Activated B cell treated with CpG ODN at 0.5 μM for 24 hours (primary cell): ENCODE measurements at regions not wholly inside any gene's neighbourhood (a gene's known extent, or its start where the extent isn't known, plus 50 kb on each side); places are given as distances from the start of the nearest gene placed in this dataset.

Experiments
- ATAC-seq: fragments of 200-7000 bp; cut with Tn5 transposase; one replicate; pipeline ENCODE4 v1.10.0; 2021; ENCODE audit warnings: low read depth, mild to moderate bottlenecking, moderate library complexity
- CTCF ChIA-PET: fragments of 350-600 bp; sonication (Branson Sonifier 250); formaldehyde crosslinking; loops from one replicate; lab custom pipeline; 2021; ENCODE audit warnings: antibody characterized with exemption; lab: Charles Lee
- POLR2A ChIA-PET: fragments of 350-600 bp; sonication (Branson Sonifier 250); formaldehyde crosslinking; loops from one replicate; lab custom pipeline; 2021; ENCODE audit warnings: antibody characterized with exemption; lab: Charles Lee
- DNase-seq: peaks from one replicate; pipeline ENCODE4 v3.0.0; 2022
- H3K27ac Mint-ChIP-seq: one replicate; pipeline ENCODE4 v1.8.0; 2020; ENCODE audit warnings: mixed read lengths
- H3K27me3 Mint-ChIP-seq: one replicate; pipeline ENCODE4 v1.8.0; 2021; ENCODE audit warnings: mixed read lengths
- H3K36me3 Mint-ChIP-seq: one replicate; pipeline ENCODE4 v1.8.0; 2021; ENCODE audit warnings: low read depth, mixed read lengths
- H3K4me1 Mint-ChIP-seq: one replicate; pipeline ENCODE4 v1.8.0; 2021; ENCODE audit warnings: mixed read lengths
- H3K4me3 Mint-ChIP-seq: one replicate; pipeline ENCODE4 v1.8.0; 2020; ENCODE audit warnings: mild to moderate bottlenecking, mixed read lengths
- H3K9me3 Mint-ChIP-seq: one replicate; pipeline ENCODE4 v1.8.0; 2020; ENCODE audit warnings: mixed read lengths
- CTCF ChIP-seq: fragments of 200-600 bp; IDR thresholded peaks from one replicate; pipeline ENCODE4 v1.8.0; 2022; ENCODE audit warnings: antibody characterized with exemption, mild to moderate bottlenecking
- intact Hi-C: fragments of 100-400 bp; cut with micrococcal nuclease; formaldehyde crosslinking; loops from one replicate; pipeline ENCODE4 v1.15.1; 2024

GRCh38 chr16:73116576-73116975, 68.6 kb upstream of the ZFHX3 start:
- peaks cover 11% of the 10 kb centered on the region for H3K9me3 Mint-ChIP-seq
- no peak for TF ChIP-seq CTCF
- H3K4me3 Mint-ChIP-seq = no peak overlapping the region
- intact Hi-C loops = no loop called here
- H3K27me3 Mint-ChIP-seq = peaks cover 3% of the 10 kb centered on the region
- ATAC-seq (no peak), DNase-seq (no peak)
- ChIA-PET CTCF (no interaction called here), POLR2A (no interaction called here)
- no peaks in the 10 kb centered on the region for H3K4me1 Mint-ChIP-seq
- H3K36me3 Mint-ChIP-seq = no peaks in the 10 kb centered on the region
- H3K27ac Mint-ChIP-seq = no peak overlapping the region

- intact Hi-C loops = no loop called here
- TF ChIP-seq CTCF = no peak
- CTCF ChIA-PET = no interaction called here
- Mint-ChIP-seq H3K9me3 (peaks cover 8% of the 10 kb centered on the region), H3K27me3 (peaks cover 3% of the 10 kb centered on the region), H3K4me1 (no peaks in the 10 kb centered on the region), H3K4me3 (no peak overlapping the region), H3K36me3 (no peaks in the 10 kb centered on the region), H3K27ac (no peak overlapping the region)
- POLR2A ChIA-PET = no interaction called here
- no peak for DNase-seq
- no peak for ATAC-seq
Observed at GRCh38 chr16:73113336-73113735, 65.4 kb upstream of the ZFHX3 start.

- intact Hi-C loops = no loop called here
- no peak overlapping the region for H3K4me3 Mint-ChIP-seq
- no peaks in the 10 kb centered on the region for H3K4me1 Mint-ChIP-seq
- ChIA-PET POLR2A (no interaction called here), CTCF (no interaction called here)
- H3K27me3 Mint-ChIP-seq = peaks cover 3% of the 10 kb centered on the region
- DNase-seq (no peak), ATAC-seq (no peak)
- TF ChIP-seq CTCF = no peak
- no peak overlapping the region for H3K27ac Mint-ChIP-seq
- no peaks in the 10 kb centered on the region for H3K9me3 Mint-ChIP-seq
- H3K36me3 Mint-ChIP-seq = no peaks in the 10 kb centered on the region
Observed at GRCh38 chr16:73108195-73108963, 60.5 kb upstream of the ZFHX3 start.

- H3K9me3 Mint-ChIP-seq = no peaks in the 10 kb centered on the region
- ATAC-seq (no peak), DNase-seq (no peak)
- H3K27ac Mint-ChIP-seq = no peak overlapping the region
- H3K36me3 Mint-ChIP-seq = no peaks in the 10 kb centered on the region
- peaks cover 3% of the 10 kb centered on the region for H3K27me3 Mint-ChIP-seq
- POLR2A ChIA-PET = no interaction called here
- H3K4me3 Mint-ChIP-seq = no peak overlapping the region
- intact Hi-C loops = no loop called here
- no peak for TF ChIP-seq CTCF
- CTCF ChIA-PET = no interaction called here
- no peaks in the 10 kb centered on the region for H3K4me1 Mint-ChIP-seq
Observed at GRCh38 chr16:73107371-73107770, 59.4 kb upstream of the ZFHX3 start.

- no peaks in the 10 kb centered on the region for H3K9me3 Mint-ChIP-seq
- H3K4me1 Mint-ChIP-seq = no peaks in the 10 kb centered on the region
- no peak for DNase-seq
- no peak for ATAC-seq
- ChIA-PET POLR2A (no interaction called here), CTCF (no interaction called here)
- H3K27me3 Mint-ChIP-seq = peaks cover 2% of the 10 kb centered on the region
- intact Hi-C loops = no loop called here
- H3K36me3 Mint-ChIP-seq = no peaks in the 10 kb centered on the region
- no peak for TF ChIP-seq CTCF
- H3K27ac Mint-ChIP-seq = no peak overlapping the region
- H3K4me3 Mint-ChIP-seq = no peak overlapping the region
Observed at GRCh38 chr16:73106329-73107034, 58.6 kb upstream of the ZFHX3 start.
